H1 (cell line): ENCODE measurements at regions not wholly inside any gene's neighbourhood (a gene's known extent, or its start where the extent isn't known, plus 50 kb on each side); places are given as distances from the start of the nearest gene placed in this dataset.

ENCODE experiments used
- CEBPB ChIP-seq: IDR thresholded peaks from 2 replicates; pipeline ENCODE4 v1.6.1; 2012; ENCODE audit warnings: low read depth, low read length
- KDM1A ChIP-seq: fragments of 200-600, 300-600 bp; sonication (generic); IDR thresholded peaks from 2 replicates; pipeline ENCODE4 v1.7.1; 2016; ENCODE audit warnings: mild to moderate bottlenecking, low read length, borderline replicate concordance
- POLR2A ChIP-seq, 2 experiments: IDR thresholded peaks; 1 replicate in 1 of 2; 2 replicates in 1 of 2; pipeline ENCODE4 v1.6.1; 2011; ENCODE audit warnings: low read depth in 2 of 2, low read length in 2 of 2, mild to moderate bottlenecking in 2 of 2; ENCODE audit errors: control extremely low read depth in 1 of 2
- TCF12 ChIP-seq: IDR thresholded peaks from 2 replicates; pipeline ENCODE4 v1.6.1; 2011; ENCODE audit warnings: low read depth, mild to moderate bottlenecking, low read length
- ZNF274 ChIP-seq: IDR thresholded peaks from 2 replicates; pipeline ENCODE4 v1.7.0; 2012; ENCODE audit warnings: low read length, borderline replicate concordance; ENCODE audit errors: extremely low read depth
- TF ChIP-seq, protein P1 (sequence below), 3 experiments: IDR thresholded peaks; 1 replicate in 2 of 3; 2 replicates in 1 of 3; pipeline versions ENCODE4 v1.5.1 to v1.6.1; 2011; ENCODE audit warnings: low read length in 3 of 3, mild to moderate bottlenecking in 3 of 3, inconsistent platforms in 2 of 3, low read depth in 1 of 3, moderate library complexity in 1 of 3; ENCODE audit not compliant: insufficient read depth in 1 of 3; ENCODE audit errors: control extremely low read depth in 1 of 3

DNA sequence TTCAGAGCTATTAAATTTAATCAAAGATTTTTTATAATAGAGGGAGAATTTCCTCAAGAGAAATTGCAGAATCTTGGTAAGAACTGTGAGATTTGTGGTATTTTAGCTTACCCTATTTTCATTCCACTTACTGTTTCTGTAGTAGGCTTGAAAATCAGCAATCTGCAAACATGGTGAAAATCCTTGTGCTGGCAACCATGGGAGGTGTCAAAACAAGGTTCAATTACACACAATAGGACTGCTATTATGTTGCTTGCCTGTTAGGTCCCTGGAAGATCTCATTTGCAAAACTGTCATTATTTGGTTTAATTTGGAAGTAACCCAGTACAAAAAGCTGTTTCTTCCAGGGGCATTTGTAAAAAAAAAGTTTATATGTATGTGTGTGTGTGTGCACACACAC is 662.8 kb upstream of the SLITRK6 start:
- TF ChIP-seq, protein P1, sequence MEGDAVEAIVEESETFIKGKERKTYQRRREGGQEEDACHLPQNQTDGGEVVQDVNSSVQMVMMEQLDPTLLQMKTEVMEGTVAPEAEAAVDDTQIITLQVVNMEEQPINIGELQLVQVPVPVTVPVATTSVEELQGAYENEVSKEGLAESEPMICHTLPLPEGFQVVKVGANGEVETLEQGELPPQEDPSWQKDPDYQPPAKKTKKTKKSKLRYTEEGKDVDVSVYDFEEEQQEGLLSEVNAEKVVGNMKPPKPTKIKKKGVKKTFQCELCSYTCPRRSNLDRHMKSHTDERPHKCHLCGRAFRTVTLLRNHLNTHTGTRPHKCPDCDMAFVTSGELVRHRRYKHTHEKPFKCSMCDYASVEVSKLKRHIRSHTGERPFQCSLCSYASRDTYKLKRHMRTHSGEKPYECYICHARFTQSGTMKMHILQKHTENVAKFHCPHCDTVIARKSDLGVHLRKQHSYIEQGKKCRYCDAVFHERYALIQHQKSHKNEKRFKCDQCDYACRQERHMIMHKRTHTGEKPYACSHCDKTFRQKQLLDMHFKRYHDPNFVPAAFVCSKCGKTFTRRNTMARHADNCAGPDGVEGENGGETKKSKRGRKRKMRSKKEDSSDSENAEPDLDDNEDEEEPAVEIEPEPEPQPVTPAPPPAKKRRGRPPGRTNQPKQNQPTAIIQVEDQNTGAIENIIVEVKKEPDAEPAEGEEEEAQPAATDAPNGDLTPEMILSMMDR (IDR thresholded peaks at IDR 0.05; ENCODE audit: control extremely low read depth in 1 of 3, insufficient read depth in 1 of 3, low read depth in 1 of 3, low read length in 3 of 3) = no peak
- TF ChIP-seq KDM1A (no peak), TCF12 (no peak), CEBPB (no peak), ZNF274 (no peak), POLR2A (IDR thresholded peaks at IDR 0.05; ENCODE audit: control extremely low read depth in 1 of 2, low read depth in 2 of 2, low read length in 2 of 2) (no peak)
